Natural killer cell (primary cell): ENCODE measurements at regions not wholly inside any gene's neighbourhood (a gene's known extent, or its start where the extent isn't known, plus 50 kb on each side); places are given as distances from the start of the nearest gene placed in this dataset.
A peak's percentile ranks its signal among the peaks of the same experiment; 100 is the strongest.

Experiments
- ATAC-seq, 3 donors: fragments of 150-1000 bp in 2 of 3; fragments of 200-7000 bp in 1 of 3; cut with Tn5 transposase; 1 replicate in 1 of 3; 2 replicates in 2 of 3; pipeline ENCODE4 v1.10.0; 2021; ENCODE audit warnings: mild to moderate bottlenecking in 2 of 3, moderate library complexity in 2 of 3
- DNase-seq, 2 donors: peaks; one replicate each; pipeline versions ENCODE4 v3.0.0 to v3.0.0-alpha.2; 2013 to 2021; ENCODE audit warnings: mixed read lengths in 1 of 2
- H3K27ac ChIP-seq: one replicate; pipeline ENCODE4 v1.5.1; 2013; ENCODE audit warnings: mild to moderate bottlenecking, low read length
- H3K27me3 ChIP-seq: one replicate; pipeline ENCODE4 v1.6.1; 2013; ENCODE audit warnings: low read length; ENCODE audit not compliant: control insufficient read depth, insufficient read depth
- H3K36me3 ChIP-seq: one replicate; pipeline ENCODE4 v1.6.1; 2013; ENCODE audit warnings: low read length; ENCODE audit not compliant: control insufficient read depth, insufficient read depth
- H3K4me1 ChIP-seq: one replicate; pipeline ENCODE4 v1.6.1; 2013; ENCODE audit warnings: low read length; ENCODE audit not compliant: control insufficient read depth, insufficient read depth
- H3K4me3 ChIP-seq: one replicate; pipeline ENCODE4 v1.5.1; 2013; ENCODE audit warnings: low read length
- H3K9me3 ChIP-seq: one replicate; pipeline ENCODE4 v1.6.1; 2013; ENCODE audit warnings: low read length; ENCODE audit not compliant: control insufficient read depth, insufficient read depth
- H3K27ac Mint-ChIP-seq, 2 donors: one replicate each; pipeline ENCODE4 v1.8.0; 2022; ENCODE audit warnings: mild to moderate bottlenecking in 2 of 2, mixed read lengths in 2 of 2, moderate library complexity in 1 of 2
- H3K27me3 Mint-ChIP-seq, 2 donors: one replicate each; pipeline ENCODE4 v1.8.0; 2022; ENCODE audit warnings: low read depth in 2 of 2, mixed read lengths in 2 of 2
- H3K36me3 Mint-ChIP-seq: one replicate; pipeline ENCODE4 v1.8.0; 2022; ENCODE audit warnings: mixed read lengths
- H3K4me1 Mint-ChIP-seq, 2 donors: one replicate each; pipeline ENCODE4 v1.8.0; 2022; ENCODE audit warnings: mixed read lengths in 2 of 2
- H3K4me3 Mint-ChIP-seq: one replicate; pipeline ENCODE4 v1.8.0; 2022; ENCODE audit warnings: mild to moderate bottlenecking, moderate library complexity, mixed read lengths
- H3K9me3 Mint-ChIP-seq, 2 donors: one replicate each; pipeline ENCODE4 v1.8.0; 2022; ENCODE audit warnings: mixed read lengths in 2 of 2
- WGBS: methylation state at CpG from one replicate; pipeline ENCODE4 v1.1.7; 2013; ENCODE audit warnings: missing lambda C conversion rate; ENCODE audit not compliant: insufficient coverage; 5-methylcytosine and 5-hydroxymethylcytosine counted together
- intact Hi-C: fragments of 100-400 bp; cut with micrococcal nuclease; formaldehyde crosslinking; loops from one replicate; pipeline ENCODE4 v1.14.2; 2022
- TF ChIP-seq, protein P1 (sequence below): fragments of 200-600 bp; IDR thresholded peaks from one replicate; pipeline ENCODE4 v1.8.0; 2022; ENCODE audit warnings: antibody characterized with exemption

DNA sequence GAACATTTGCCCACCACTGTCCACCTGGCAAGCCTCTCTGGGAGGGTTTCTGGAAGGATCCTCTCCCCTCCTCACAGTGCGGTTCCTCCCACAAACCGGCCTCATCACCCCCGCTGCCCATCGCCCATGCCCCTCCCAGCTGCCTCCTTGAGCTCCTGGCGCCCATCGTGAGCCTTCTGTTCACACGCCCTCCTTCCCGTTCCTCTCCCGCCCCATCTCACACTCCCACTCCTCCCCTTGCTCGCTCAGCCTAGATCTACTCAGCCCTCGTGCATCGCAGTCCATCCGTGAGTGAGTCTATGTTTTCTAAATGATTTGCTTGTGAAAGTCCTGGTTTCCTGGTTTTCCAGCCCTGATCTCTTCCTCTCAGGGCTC, 119.1 kb upstream of the C1orf174 start:
- 84% methylated on average over 13 of the region's 13 CpGs for WGBS
- intact Hi-C loops = no loop called here

DNA sequence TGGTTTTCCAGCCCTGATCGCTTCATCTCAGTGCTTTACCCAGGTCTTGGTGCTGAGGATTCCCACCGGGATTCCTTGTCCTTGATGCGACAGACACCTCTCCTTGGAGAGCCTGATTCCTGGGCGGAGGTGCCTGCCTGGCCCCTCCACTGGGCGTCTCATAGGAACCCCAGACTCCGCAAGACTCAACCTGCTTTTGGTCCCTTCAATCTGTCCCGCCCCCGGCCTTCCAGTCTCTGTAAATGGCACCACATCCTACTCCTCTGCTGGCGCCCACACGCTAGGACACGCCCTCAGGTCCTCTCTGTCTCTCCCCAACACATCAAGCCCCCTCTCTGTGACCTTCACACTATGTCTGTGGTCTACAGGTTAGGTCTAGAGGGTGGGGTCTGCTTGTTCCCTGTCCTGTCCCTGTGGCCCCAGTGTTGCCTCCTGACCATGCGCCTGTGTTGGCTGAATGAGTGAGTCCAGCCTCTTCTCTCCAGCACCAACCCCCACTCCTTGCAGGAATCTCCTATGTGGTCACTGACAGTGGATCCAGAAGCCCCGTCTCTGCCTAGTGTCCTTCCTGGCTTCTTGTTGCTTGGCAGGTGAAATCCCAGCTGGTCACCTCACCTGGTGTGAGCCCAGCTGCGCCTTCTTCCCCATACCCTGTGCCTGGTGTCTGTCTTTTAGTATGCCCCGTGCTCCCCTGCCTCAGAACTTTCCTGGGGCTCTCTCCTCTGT, 119.7 kb upstream of the C1orf174 start:
- intact Hi-C loops = no loop called here
- TF ChIP-seq, protein P1, sequence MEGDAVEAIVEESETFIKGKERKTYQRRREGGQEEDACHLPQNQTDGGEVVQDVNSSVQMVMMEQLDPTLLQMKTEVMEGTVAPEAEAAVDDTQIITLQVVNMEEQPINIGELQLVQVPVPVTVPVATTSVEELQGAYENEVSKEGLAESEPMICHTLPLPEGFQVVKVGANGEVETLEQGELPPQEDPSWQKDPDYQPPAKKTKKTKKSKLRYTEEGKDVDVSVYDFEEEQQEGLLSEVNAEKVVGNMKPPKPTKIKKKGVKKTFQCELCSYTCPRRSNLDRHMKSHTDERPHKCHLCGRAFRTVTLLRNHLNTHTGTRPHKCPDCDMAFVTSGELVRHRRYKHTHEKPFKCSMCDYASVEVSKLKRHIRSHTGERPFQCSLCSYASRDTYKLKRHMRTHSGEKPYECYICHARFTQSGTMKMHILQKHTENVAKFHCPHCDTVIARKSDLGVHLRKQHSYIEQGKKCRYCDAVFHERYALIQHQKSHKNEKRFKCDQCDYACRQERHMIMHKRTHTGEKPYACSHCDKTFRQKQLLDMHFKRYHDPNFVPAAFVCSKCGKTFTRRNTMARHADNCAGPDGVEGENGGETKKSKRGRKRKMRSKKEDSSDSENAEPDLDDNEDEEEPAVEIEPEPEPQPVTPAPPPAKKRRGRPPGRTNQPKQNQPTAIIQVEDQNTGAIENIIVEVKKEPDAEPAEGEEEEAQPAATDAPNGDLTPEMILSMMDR = no peak
- no peaks in the 10 kb centered on the region for H3K4me1 ChIP-seq
- Mint-ChIP-seq H3K9me3 (no peaks in the 10 kb centered on the region), H3K27ac (no peak overlapping the region), H3K4me1 (peaks cover 6 to 8% of the 10 kb centered on the region in 2 donors), H3K27me3 (peaks cover 0 to 11% of the 10 kb centered on the region in 2 donors), H3K36me3 (no peaks in the 10 kb centered on the region), H3K4me3 (no peak overlapping the region)
- WGBS = 80% methylated on average over 15 of the region's 15 CpGs
- no peak overlapping the region for H3K4me3 ChIP-seq
- peak in 1 of 2 donors; percentile 4 for DNase-seq
- H3K27me3 ChIP-seq = no peaks in the 10 kb centered on the region
- H3K9me3 ChIP-seq = no peaks in the 10 kb centered on the region
- H3K27ac ChIP-seq = no peak overlapping the region
- H3K36me3 ChIP-seq = no peaks in the 10 kb centered on the region
- ATAC-seq = no peak

More for the DNA sequence above, 119.1 kb upstream of the C1orf174 start:
- H3K27me3 ChIP-seq = no peaks in the 10 kb centered on the region
- Mint-ChIP-seq H3K4me1 (peaks cover 6 to 8% of the 10 kb centered on the region in 2 donors), H3K27me3 (peaks cover 0 to 11% of the 10 kb centered on the region in 2 donors), H3K27ac (no peak overlapping the region), H3K4me3 (no peak overlapping the region), H3K36me3 (no peaks in the 10 kb centered on the region), H3K9me3 (no peaks in the 10 kb centered on the region)
- DNase-seq = no peak
- H3K4me3 ChIP-seq = no peak overlapping the region
- H3K27ac ChIP-seq = no peak overlapping the region
- TF ChIP-seq, protein P1 = no peak
- H3K36me3 ChIP-seq = no peaks in the 10 kb centered on the region
- H3K4me1 ChIP-seq = no peaks in the 10 kb centered on the region
- ATAC-seq = no peak
- H3K9me3 ChIP-seq = no peaks in the 10 kb centered on the region

DNA sequence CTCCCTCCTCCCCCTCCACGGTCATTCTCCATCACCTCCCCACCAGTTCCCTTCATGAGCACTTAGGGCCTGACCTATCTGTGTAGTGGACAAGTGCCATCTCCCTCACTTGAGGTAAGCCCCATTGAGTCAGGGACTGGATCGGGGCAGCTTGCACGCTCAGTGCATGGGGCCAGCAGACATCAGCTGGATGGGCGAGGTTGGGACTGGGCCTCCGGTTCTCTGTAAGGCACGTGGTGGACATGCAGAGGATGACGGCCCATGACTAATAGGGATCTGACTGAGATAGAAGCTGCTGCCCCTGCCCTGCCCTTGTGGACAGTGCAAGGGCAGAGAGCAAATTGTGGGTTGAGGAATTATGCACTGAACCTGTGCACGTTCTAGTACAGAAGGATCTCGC, 120.4 kb upstream of the C1orf174 start:
- Histone ChIP-seq H3K27ac (no peak overlapping the region), H3K27me3 (no peaks in the 10 kb centered on the region), H3K4me3 (no peak overlapping the region), H3K36me3 (no peaks in the 10 kb centered on the region), H3K9me3 (no peaks in the 10 kb centered on the region), H3K4me1 (no peaks in the 10 kb centered on the region)
- peaks cover 5 to 11% of the 10 kb centered on the region in 2 donors for H3K27me3 Mint-ChIP-seq
- H3K27ac Mint-ChIP-seq = no peak overlapping the region
- ATAC-seq = no peak
- H3K4me3 Mint-ChIP-seq = no peak overlapping the region
- H3K4me1 Mint-ChIP-seq = peaks cover 6 to 8% of the 10 kb centered on the region in 2 donors
- TF ChIP-seq, protein P1 = no peak
- WGBS = 76% methylated on average over 9 of the region's 9 CpGs
- DNase-seq = no peak
- H3K9me3 Mint-ChIP-seq = no peaks in the 10 kb centered on the region
- intact Hi-C loops = no loop called here
- H3K36me3 Mint-ChIP-seq = no peaks in the 10 kb centered on the region
